ENCODE measurements at regions not wholly inside any gene's neighbourhood (a gene's known extent, or its start where the extent isn't known, plus 50 kb on each side); places are given as distances from the start of the nearest gene placed in this dataset.

- DNase-seq = no peak
Measured at GRCh38 chr5:135134691-135135381, 100.8 kb upstream of the PITX1 start.

DNA sequence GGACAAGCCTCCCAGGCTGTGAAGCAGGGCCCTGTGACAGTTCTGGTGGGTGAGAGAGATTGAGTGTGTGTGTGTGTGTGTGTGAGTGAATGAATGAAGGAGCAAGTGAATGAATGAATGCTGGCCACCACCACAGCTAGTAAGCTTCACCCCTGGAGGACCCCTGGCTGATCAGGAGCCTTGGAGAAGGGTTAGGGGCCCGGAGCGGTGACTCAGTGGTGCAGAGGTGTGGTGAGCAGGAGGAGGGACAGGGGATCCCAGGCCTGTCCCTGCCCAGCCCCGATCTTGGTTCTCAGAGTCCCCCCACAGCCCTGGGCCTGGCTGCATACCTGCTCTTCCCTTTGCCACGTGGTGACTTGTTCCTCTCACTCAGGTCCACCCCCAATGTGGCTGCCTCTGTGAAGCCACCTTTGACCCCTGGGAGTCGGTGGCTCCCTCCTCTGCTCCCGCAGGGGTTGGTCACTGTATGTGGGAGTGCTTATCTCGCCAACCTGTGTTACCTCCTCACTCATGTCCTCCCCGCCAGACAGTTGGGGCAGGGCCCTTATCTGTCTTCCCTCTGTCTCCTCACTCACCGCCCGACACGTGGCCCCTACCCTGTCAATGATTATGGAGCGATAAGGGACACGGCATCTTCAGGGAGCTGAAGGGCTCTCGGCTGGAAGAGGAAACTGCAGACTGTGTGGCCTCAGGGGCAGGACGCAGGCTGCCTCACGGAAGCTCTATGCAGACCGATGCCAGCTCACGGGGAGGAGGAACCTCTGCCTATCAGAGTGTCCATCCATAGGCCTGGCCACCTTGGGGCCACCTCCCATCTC is 99.9 kb upstream of the PITX1 start:
- no peak for DNase-seq

GRCh38 chr5:135133181-135133580 is 99.2 kb upstream of the PITX1 start:
- no peak for DNase-seq

GRCh38 chr5:135131801-135132680 is 98.0 kb upstream of the PITX1 start:
- no peak for DNase-seq

GRCh38 chr5:135130261-135131215 is 96.5 kb upstream of the PITX1 start:
- no peak for DNase-seq

DNA sequence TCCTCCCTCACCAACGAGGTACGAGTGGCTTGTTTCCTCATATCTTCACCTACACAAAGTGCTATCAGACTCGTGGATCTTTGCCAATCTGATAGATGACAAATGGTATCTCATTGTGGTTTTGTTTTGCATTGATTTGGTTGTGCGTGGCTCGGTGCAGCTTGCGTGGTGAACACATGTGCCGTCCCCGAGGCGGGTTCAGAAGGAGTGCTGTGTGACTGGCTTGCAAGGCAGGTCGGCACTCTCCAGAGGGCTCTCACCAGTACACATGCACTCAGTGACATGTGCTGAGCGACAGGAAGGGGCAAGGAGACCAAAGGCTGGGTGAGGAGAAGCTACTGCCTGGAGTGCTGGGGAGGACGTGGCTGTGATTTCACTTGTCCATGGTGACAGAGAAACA is 95.3 kb upstream of the PITX1 start:
- DNase-seq = no peak

DNA sequence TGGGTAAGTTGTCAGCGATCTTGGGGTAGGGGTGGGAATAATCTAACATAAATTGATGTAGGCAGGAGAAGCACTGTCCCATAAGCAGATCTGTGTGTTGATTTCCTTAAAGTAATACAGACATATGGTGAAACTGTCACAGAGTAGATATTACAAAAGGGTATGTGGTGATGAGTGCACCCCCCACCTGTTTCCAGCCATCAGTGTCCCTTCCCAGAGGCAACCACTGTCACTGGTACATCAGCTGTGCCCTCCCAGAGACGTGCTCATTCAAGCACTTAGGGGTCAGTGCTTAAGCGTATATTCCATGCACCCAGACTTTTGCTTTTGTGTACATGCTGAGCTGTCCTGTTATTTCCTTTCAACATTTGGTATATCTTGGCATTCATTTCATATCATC is 94.3 kb upstream of the PITX1 start:
- DNase-seq = no peak

- DNase-seq = no peak
Measured at GRCh38 chr5:135127439-135128240, 93.6 kb upstream of the PITX1 start.

- no peak for DNase-seq
Measured at GRCh38 chr5:135126688-135127438, 92.8 kb upstream of the PITX1 start.

GRCh38 chr5:135124724-135125123 is 90.7 kb upstream of the PITX1 start:
- DNase-seq = no peak

- no peak for DNase-seq
Measured at GRCh38 chr5:135124128-135124527, 90.1 kb upstream of the PITX1 start.

DNA sequence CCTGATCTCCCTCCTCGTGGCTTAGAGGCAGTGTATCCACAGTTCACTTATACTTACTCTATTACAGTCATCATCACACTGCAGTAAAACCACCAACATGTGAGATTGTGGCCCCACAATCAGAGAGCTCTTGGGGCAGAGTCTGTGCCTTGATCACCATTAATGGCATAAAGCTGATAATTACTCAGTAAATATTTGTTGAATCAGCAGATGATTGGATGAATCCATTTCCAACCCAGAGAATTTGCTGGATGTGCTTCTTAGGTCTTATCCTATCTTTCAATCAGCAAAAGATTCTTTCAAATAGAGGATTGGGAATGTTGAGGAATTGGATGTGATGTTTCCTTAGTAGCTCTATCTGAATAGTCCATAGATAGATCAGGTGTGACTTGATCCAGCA is 88.8 kb upstream of the PITX1 start:
- DNase-seq = no peak

DNA sequence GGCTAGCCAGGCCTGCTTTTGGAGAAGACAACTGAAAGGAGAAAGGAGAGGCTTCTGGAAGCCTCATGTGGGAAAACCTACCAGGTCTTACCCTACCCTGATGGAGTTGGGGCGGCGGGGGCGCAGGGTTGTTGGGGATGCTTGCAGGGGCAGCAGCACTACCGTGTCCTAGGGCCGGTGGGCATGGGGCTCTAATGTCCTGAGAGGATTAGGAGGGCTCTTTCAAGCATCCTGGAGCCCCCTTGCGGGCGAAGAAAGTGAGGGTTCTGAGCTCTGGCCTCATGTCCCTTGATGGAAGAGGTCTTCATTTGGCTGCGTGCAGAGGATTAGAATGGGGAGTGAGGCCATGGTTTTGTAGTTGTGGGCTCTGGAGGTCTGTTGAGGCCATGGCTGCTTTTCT is 86.9 kb upstream of the PITX1 start:
- no peak for DNase-seq

DNA sequence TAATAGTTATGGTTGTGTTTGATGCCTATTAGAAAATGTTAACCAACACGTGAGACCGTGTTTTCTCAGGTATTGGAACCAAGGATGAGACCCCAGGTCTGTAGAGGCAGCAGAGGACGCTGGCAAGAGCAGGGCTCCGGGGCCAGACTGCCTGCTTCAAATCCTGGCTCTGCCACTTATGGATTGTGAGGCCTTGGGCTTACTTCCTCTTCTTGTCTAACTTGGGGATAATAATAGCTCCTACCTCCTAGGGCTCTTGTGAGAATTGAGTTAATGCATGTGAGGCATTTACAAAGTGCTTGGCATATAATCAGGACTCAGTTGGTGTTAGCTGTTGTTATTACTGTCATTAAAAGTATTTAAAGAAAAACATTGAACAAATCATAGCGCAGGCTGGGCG is 85.5 kb upstream of the PITX1 start:
- no peak for DNase-seq

- no peak for DNase-seq
Measured at GRCh38 chr5:135117590-135117989, 83.6 kb upstream of the PITX1 start.

DNA sequence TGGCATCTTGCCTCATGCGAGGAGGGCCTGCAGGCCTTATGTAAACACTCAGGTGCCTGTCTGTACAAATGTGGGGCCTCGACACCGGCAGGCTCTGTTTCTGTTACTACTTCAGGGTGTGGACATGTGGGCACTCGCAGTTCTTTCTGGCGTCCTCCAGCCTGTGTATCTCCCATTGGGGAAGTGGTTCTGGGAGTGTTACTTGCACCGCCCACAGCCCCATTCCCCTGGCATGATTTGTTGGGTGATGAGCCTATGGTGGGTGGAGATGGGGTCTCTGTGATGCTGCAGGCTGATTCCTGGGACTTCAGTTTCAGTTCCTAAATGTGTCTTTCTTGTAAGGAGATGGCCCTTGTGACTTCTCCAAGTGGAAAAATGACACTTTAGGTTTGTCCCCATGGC is 82.1 kb upstream of the PITX1 start:
- no peak for DNase-seq

DNA sequence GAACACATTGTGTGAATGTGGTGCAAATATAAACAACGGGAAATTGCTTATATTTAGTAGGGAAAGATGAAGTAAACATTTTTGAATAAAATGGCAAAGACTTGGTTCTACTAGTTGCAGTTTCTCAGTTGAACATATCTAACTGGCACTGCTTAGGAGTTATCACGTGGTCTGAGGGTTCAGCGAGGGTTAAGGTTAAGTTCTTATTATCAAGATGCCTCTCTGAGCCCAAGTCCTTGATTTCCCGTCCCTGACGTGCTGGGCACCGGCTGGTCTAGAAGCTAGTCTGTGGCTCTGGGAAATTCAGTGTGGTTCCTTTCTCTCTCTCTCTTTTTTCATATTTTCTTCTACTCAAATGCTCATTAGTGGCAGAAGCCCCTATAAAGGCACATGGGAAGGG is 81.6 kb upstream of the PITX1 start:
- no peak for DNase-seq

- no peak for DNase-seq
Measured at GRCh38 chr5:135114759-135115158, 80.7 kb upstream of the PITX1 start.

- DNase-seq = no peak
Measured at GRCh38 chr5:135112008-135112725, 78.1 kb upstream of the PITX1 start.
